Colonic mucosa (tissue), 4 donors: ENCODE measurements at regions not wholly inside any gene's neighbourhood (a gene's known extent, or its start where the extent isn't known, plus 50 kb on each side); places are given as distances from the start of the nearest gene placed in this dataset.

ENCODE experiments used
- DNase-seq: peaks from one replicate; pipeline ENCODE4 v3.0.0-alpha.2; 2020
- H3K27ac ChIP-seq: fragments of 200-600 bp; one replicate; pipeline ENCODE4 v1.8.0; 2021
- H3K27me3 ChIP-seq: fragments of 200-600 bp; one replicate; pipeline ENCODE4 v1.8.0; 2021
- H3K36me3 ChIP-seq: fragments of 200-600 bp; one replicate; pipeline ENCODE4 v1.8.0; 2021
- H3K4me1 ChIP-seq: fragments of 200-600 bp; one replicate; pipeline ENCODE4 v1.8.0; 2021; ENCODE audit warnings: mild to moderate bottlenecking
- H3K4me3 ChIP-seq: fragments of 200-600 bp; one replicate; pipeline ENCODE4 v1.8.0; 2021
- H3K9ac ChIP-seq, 2 donors: one replicate each; pipeline ENCODE4 v1.7.0; 2013; ENCODE audit warnings: control low read depth in 2 of 2, low read depth in 2 of 2, low read length in 2 of 2
- H3K9me3 ChIP-seq: fragments of 200-600 bp; one replicate; pipeline ENCODE4 v1.8.0; 2021
- intact Hi-C: fragments of 100-400 bp; cut with DNase I; formaldehyde crosslinking; loops from one replicate; pipeline ENCODE4 v1.14.1; 2022
- TF ChIP-seq, protein P1 (sequence below): fragments of 200-600 bp; IDR thresholded peaks from one replicate; pipeline ENCODE4 v1.8.0; 2022; ENCODE audit warnings: antibody characterized with exemption, mild to moderate bottlenecking
- donor health status: healthy.
- donor health status: DM: no; HTN: no; CAD: no.
- donor health status: DM: no; HTN: no; CAD: no.

GRCh38 chr13:42707048-42707447, 74.3 kb upstream of the FAM216B start:
- no peak for DNase-seq

DNA sequence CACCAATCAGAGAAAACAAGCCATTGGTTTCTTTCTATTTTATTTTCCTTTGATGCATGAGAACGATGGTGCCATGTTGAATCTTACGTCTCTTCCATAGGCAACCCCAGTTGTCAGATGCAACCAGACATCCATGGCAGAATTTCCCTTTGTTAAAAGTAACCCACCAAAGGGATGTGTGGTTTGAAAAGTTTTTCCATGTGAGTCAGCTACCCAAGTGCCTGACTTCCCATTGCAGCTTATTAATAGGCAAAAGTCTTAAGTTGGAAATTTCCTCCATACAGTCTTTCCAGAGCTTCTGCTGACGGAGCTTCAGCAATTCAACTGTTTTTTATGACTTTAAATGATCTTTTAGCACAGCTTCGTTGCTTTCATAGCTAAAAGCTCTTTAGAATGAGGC, 73.8 kb upstream of the FAM216B start:
- intact Hi-C loops: no loop called here
- H3K4me3 ChIP-seq: no peak overlapping the region
- no peaks in the 10 kb centered on the region for H3K27me3 ChIP-seq
- no peak overlapping the region for H3K27ac ChIP-seq
- H3K9ac ChIP-seq: no peak overlapping the region
- TF ChIP-seq, protein P1, sequence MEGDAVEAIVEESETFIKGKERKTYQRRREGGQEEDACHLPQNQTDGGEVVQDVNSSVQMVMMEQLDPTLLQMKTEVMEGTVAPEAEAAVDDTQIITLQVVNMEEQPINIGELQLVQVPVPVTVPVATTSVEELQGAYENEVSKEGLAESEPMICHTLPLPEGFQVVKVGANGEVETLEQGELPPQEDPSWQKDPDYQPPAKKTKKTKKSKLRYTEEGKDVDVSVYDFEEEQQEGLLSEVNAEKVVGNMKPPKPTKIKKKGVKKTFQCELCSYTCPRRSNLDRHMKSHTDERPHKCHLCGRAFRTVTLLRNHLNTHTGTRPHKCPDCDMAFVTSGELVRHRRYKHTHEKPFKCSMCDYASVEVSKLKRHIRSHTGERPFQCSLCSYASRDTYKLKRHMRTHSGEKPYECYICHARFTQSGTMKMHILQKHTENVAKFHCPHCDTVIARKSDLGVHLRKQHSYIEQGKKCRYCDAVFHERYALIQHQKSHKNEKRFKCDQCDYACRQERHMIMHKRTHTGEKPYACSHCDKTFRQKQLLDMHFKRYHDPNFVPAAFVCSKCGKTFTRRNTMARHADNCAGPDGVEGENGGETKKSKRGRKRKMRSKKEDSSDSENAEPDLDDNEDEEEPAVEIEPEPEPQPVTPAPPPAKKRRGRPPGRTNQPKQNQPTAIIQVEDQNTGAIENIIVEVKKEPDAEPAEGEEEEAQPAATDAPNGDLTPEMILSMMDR: no peak
- H3K9me3 ChIP-seq: no peaks in the 10 kb centered on the region
- H3K4me1 ChIP-seq: no peaks in the 10 kb centered on the region
- no peaks in the 10 kb centered on the region for H3K36me3 ChIP-seq
- DNase-seq: no peak

More at GRCh38 chr13:42707048-42707447, 74.3 kb upstream of the FAM216B start:
- Histone ChIP-seq H3K4me3 (no peak overlapping the region), H3K27ac (no peak overlapping the region), H3K9ac (no peak overlapping the region), H3K27me3 (no peaks in the 10 kb centered on the region), H3K9me3 (no peaks in the 10 kb centered on the region), H3K36me3 (no peaks in the 10 kb centered on the region), H3K4me1 (no peaks in the 10 kb centered on the region)
- TF ChIP-seq, protein P1: no peak
- intact Hi-C loops: no loop called here

GRCh38 chr13:42708391-42708790, 73.0 kb upstream of the FAM216B start:
- no peak overlapping the region for H3K4me3 ChIP-seq
- H3K27ac ChIP-seq: no peak overlapping the region
- H3K9ac ChIP-seq: no peak overlapping the region
- no peaks in the 10 kb centered on the region for H3K27me3 ChIP-seq
- TF ChIP-seq, protein P1: no peak
- DNase-seq: no peak
- H3K36me3 ChIP-seq: no peaks in the 10 kb centered on the region
- no peaks in the 10 kb centered on the region for H3K4me1 ChIP-seq
- H3K9me3 ChIP-seq: no peaks in the 10 kb centered on the region
- intact Hi-C loops: no loop called here

- Histone ChIP-seq H3K27ac (no peak overlapping the region), H3K9ac (no peak overlapping the region), H3K4me1 (no peaks in the 10 kb centered on the region), H3K9me3 (no peaks in the 10 kb centered on the region), H3K36me3 (no peaks in the 10 kb centered on the region), H3K27me3 (no peaks in the 10 kb centered on the region), H3K4me3 (no peak overlapping the region)
- DNase-seq: no peak
- intact Hi-C loops: no loop called here
- TF ChIP-seq, protein P1: no peak
Observed at GRCh38 chr13:42709276-42709675, 72.1 kb upstream of the FAM216B start.

DNA sequence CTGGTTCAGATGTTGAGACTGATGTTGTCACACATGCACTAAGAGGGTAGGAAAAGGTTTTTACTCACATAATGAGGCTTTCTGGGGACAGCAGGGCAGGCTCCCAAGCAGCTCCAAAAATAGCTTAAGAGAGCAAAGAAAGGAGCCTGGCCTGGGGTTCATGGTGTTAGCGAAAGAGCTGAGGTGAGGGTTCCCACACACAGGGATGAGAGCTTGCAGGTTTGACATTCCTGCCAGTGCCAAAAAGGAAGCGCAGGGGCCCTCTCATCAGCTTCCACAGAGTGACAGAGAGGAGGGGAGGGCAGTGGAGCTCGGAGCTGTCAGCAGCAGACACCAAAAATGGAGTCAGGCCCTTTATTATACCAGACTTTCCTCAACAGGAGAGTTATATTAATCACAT, 65.5 kb upstream of the FAM216B start:
- intact Hi-C loops: no loop called here
- no peak for DNase-seq
- H3K4me3 ChIP-seq: no peak overlapping the region
- no peaks in the 10 kb centered on the region for H3K4me1 ChIP-seq
- H3K36me3 ChIP-seq: no peaks in the 10 kb centered on the region
- no peak overlapping the region for H3K9ac ChIP-seq
- TF ChIP-seq, protein P1: no peak
- no peak overlapping the region for H3K27ac ChIP-seq
- no peaks in the 10 kb centered on the region for H3K27me3 ChIP-seq
- no peaks in the 10 kb centered on the region for H3K9me3 ChIP-seq

DNA sequence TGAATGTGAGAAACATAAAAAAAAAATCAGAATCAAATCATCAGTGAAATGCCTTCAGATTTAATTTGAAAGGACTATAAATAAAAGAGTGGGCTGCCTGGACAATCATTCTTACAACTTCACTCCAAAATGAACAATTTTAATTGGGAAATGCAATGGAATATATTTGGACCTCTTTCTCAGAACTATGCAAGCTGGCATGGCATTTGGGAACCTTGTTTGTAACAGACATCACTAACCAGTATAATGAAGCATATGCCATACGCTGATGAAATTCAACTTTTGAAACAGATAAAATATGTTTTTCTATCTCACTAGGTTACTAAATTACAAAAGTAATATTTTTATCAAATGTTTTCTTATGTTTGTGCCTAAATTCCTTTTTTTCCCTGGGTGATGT, 64.2 kb upstream of the FAM216B start:
- no peaks in the 10 kb centered on the region for H3K36me3 ChIP-seq
- no peaks in the 10 kb centered on the region for H3K9me3 ChIP-seq
- no peak for DNase-seq
- H3K27ac ChIP-seq: no peak overlapping the region
- no peaks in the 10 kb centered on the region for H3K27me3 ChIP-seq
- intact Hi-C loops: no loop called here
- no peaks in the 10 kb centered on the region for H3K4me1 ChIP-seq
- TF ChIP-seq, protein P1: no peak
- no peak overlapping the region for H3K4me3 ChIP-seq
- H3K9ac ChIP-seq: no peak overlapping the region
